Renal cortical epithelial cell (primary cell): ENCODE measurements at regions not wholly inside any gene's neighbourhood (a gene's known extent, or its start where the extent isn't known, plus 50 kb on each side); places are given as distances from the start of the nearest gene placed in this dataset.
A peak's percentile ranks its signal among the peaks of the same experiment; 100 is the strongest.

Experiments
- DNase-seq: peaks from one replicate; pipeline ENCODE4 v3.0.0-alpha.2; 2011; ENCODE audit warnings: low read depth

GRCh38 chr15:94099574-94099960, 131.8 kb upstream of the MCTP2 start:
- DNase-seq, result no peak

GRCh38 chr15:94098921-94099573, 132.3 kb upstream of the MCTP2 start:
- DNase-seq, result no peak

- peak; percentile 10 for DNase-seq
Measured at GRCh38 chr15:94097552-94097951, 133.8 kb upstream of the MCTP2 start.

GRCh38 chr15:94094310-94094709, 137.1 kb upstream of the MCTP2 start:
- DNase-seq, result no peak

- no peak for DNase-seq
Measured at GRCh38 chr15:94086341-94086740, 145.0 kb upstream of the MCTP2 start.

GRCh38 chr15:94083467-94084052, 147.8 kb upstream of the MCTP2 start:
- DNase-seq, result no peak

- no peak for DNase-seq
Measured at GRCh38 chr15:94081829-94082228, 149.5 kb upstream of the MCTP2 start.

GRCh38 chr15:94080989-94081605, 150.3 kb upstream of the MCTP2 start:
- no peak for DNase-seq

- DNase-seq, result no peak
Measured at GRCh38 chr15:94080416-94080815, 150.9 kb upstream of the MCTP2 start.

GRCh38 chr15:94079968-94080367, 151.4 kb upstream of the MCTP2 start:
- no peak for DNase-seq

GRCh38 chr15:94079459-94079858, 151.9 kb upstream of the MCTP2 start:
- no peak for DNase-seq

- no peak for DNase-seq
Measured at GRCh38 chr15:94077938-94078337, 153.4 kb upstream of the MCTP2 start.

GRCh38 chr15:94075349-94075748, 156.0 kb upstream of the MCTP2 start:
- DNase-seq, result no peak

- no peak for DNase-seq
Measured at GRCh38 chr15:94070356-94071295, 160.7 kb upstream of the MCTP2 start.

- DNase-seq, result no peak
Measured at GRCh38 chr15:94069844-94070243, 161.5 kb upstream of the MCTP2 start.

GRCh38 chr15:94066811-94067210, 164.6 kb upstream of the MCTP2 start:
- DNase-seq, result no peak

GRCh38 chr15:94066046-94066445, 165.3 kb upstream of the MCTP2 start:
- DNase-seq, result no peak

- no peak for DNase-seq
Measured at GRCh38 chr15:94064676-94065313, 166.6 kb upstream of the MCTP2 start.

GRCh38 chr15:94061041-94061440, 170.3 kb upstream of the MCTP2 start:
- no peak for DNase-seq

GRCh38 chr15:94059013-94059587, 172.3 kb upstream of the MCTP2 start:
- no peak for DNase-seq

- DNase-seq, result no peak
Measured at GRCh38 chr15:94057305-94057704, 174.1 kb upstream of the MCTP2 start.

- no peak for DNase-seq
Measured at GRCh38 chr15:94056314-94056713, 175.0 kb upstream of the MCTP2 start.
